Transverse colon (tissue), 4 donors: ENCODE measurements at regions not wholly inside any gene's neighbourhood (a gene's known extent, or its start where the extent isn't known, plus 50 kb on each side); places are given as distances from the start of the nearest gene placed in this dataset.
"Not testable (repeated sequence)": the region's sequence is repeated elsewhere in the genome, so short reads cannot be mapped to it uniquely, and the experiment has no call there.

Experiments used
- DNase-seq: peaks from one replicate; pipeline ENCODE4 v3.0.0-alpha.2; 2019
- H3K27ac ChIP-seq, 4 donors: fragments of 200-600 bp; sonication (generic); 2 replicates each; pipeline ENCODE4 v1.5.1; 2016 to 2018; ENCODE audit warnings: inconsistent platforms in 4 of 4
- H3K27me3 ChIP-seq: fragments of 200-600 bp; sonication (generic); 2 replicates; pipeline ENCODE4 v1.5.1; 2017; ENCODE audit warnings: inconsistent platforms
- H3K36me3 ChIP-seq, 4 donors: fragments of 200-600 bp; sonication (generic); 2 replicates each; pipeline ENCODE4 v1.5.1; 2017 to 2019; ENCODE audit warnings: inconsistent platforms in 4 of 4
- H3K4me1 ChIP-seq, 4 donors: fragments of 200-600 bp; sonication (generic); 2 replicates each; pipeline ENCODE4 v1.5.1; 2017 to 2020; ENCODE audit warnings: inconsistent platforms in 4 of 4
- H3K4me3 ChIP-seq, 4 donors: fragments of 200-600 bp; sonication (generic); 1 replicate in 1 of 4; 2 replicates in 3 of 4; pipeline versions ENCODE4 v1.5.1 to v1.6.1; 2017 to 2019; ENCODE audit warnings: inconsistent platforms in 4 of 4
- H3K9me3 ChIP-seq, 2 donors: fragments of 200-600 bp; sonication (generic); 2 replicates each; pipeline ENCODE4 v1.5.1; 2017 to 2019; ENCODE audit warnings: inconsistent platforms in 2 of 2
- CTCF ChIP-seq, 5 experiments: fragments of 200-600 bp in 3 of 5; fragments of 450-650 bp in 2 of 5; sonication (generic) in 3 of 5; IDR thresholded peaks; 1 replicate in 2 of 5; 2 replicates in 3 of 5; pipeline ENCODE4 v1.5.1; 2016 to 2017; ENCODE audit warnings: antibody characterized with exemption in 5 of 5, inconsistent platforms in 3 of 5, mild to moderate bottlenecking in 2 of 5, moderate library complexity in 1 of 5
- EP300 ChIP-seq: sonication (generic); formaldehyde crosslinking; IDR thresholded peaks from one replicate; pipeline ENCODE4 v1.6.1; 2017; ENCODE audit warnings: antibody characterized with exemption, low read depth
- POLR2A ChIP-seq: fragments of 450-650 bp; IDR thresholded peaks from one replicate; pipeline ENCODE4 v1.6.1; 2016; ENCODE audit warnings: antibody characterized with exemption, mild to moderate bottlenecking, moderate library complexity
- POLR2AphosphoS5 ChIP-seq, 3 donors: sonication (generic); formaldehyde crosslinking; IDR thresholded peaks; one replicate each; pipeline ENCODE4 v1.6.1; 2016; ENCODE audit warnings: antibody characterized with exemption in 3 of 3
- WGBS, 2 donors: methylation state at CpG; one replicate each; pipeline ENCODE4 v1.1.5; 2018; ENCODE audit warnings: low coverage in 1 of 2; 5-methylcytosine and 5-hydroxymethylcytosine counted together
- in situ Hi-C, 4 donors: fragments of 200-750 bp; cut with MboI; loops; one replicate each; pipeline versions ENCODE4 v1.15.0 to v1.15.1; 2017; ENCODE audit warnings: low sequenced_read_pairs in 3 of 4, low pct_ligation_motif_present in 1 of 4, low pct_unique_long_range_greater_than_20kb in 1 of 4
- intact Hi-C: fragments of 100-400 bp; cut with DNase I; formaldehyde crosslinking; loops from one replicate; pipeline ENCODE4 v1.15.1; 2023; ENCODE audit warnings: low total_unique reads

GRCh38 chr1:98119796-98120195 is 199.0 kb upstream of the DPYD start:
- no peak for TF ChIP-seq CTCF (IDR thresholded peaks at IDR 0.05)
- no peak for TF ChIP-seq EP300
- TF ChIP-seq POLR2A = no peak
- no peak for TF ChIP-seq POLR2AphosphoS5 (IDR thresholded peaks at IDR 0.05)
- Histone ChIP-seq H3K27me3 (no peaks in the 10 kb centered on the region), H3K27ac (no peak overlapping the region), H3K4me3 (no peak overlapping the region), H3K4me1 (no peaks in the 10 kb centered on the region), H3K36me3 (no peaks in the 10 kb centered on the region), H3K9me3 (no peaks in the 10 kb centered on the region)
- DNase-seq = no peak
- intact Hi-C loops = no loop called here
- 17 to 60% methylated on average over 1 of the region's 1 CpG for WGBS, 2 donors
- in situ Hi-C loops = no loop called here

- 60 to 76% methylated on average over 1 of the region's 1 CpG for WGBS, 2 donors
- Histone ChIP-seq H3K4me3 (no peak overlapping the region), H3K27me3 (no peaks in the 10 kb centered on the region), H3K36me3 (no peaks in the 10 kb centered on the region), H3K9me3 (no peaks in the 10 kb centered on the region), H3K27ac (no peak overlapping the region), H3K4me1 (no peaks in the 10 kb centered on the region)
- DNase-seq = no peak
- TF ChIP-seq POLR2A (no peak), EP300 (no peak), CTCF (IDR thresholded peaks at IDR 0.05) (no peak), POLR2AphosphoS5 (IDR thresholded peaks at IDR 0.05) (no peak)
- in situ Hi-C loops = no loop called here
- intact Hi-C loops = no loop called here
Measured at GRCh38 chr1:98113811-98114210, 193.0 kb upstream of the DPYD start.

- 85% methylated on average over 2 of the region's 2 CpGs for WGBS, 2 donors
- no peaks in the 10 kb centered on the region for H3K36me3 ChIP-seq
- in situ Hi-C loops (no loop called here), intact Hi-C loops (no loop called here)
- H3K27ac ChIP-seq = no peak overlapping the region
- no peaks in the 10 kb centered on the region for H3K4me1 ChIP-seq
- DNase-seq = no peak
- no peaks in the 10 kb centered on the region for H3K27me3 ChIP-seq
- peaks cover under 1 to 3% of the 10 kb centered on the region in 2 donors for H3K9me3 ChIP-seq
- no peak for TF ChIP-seq EP300
- TF ChIP-seq POLR2A = no peak
- no peak for TF ChIP-seq CTCF (IDR thresholded peaks at IDR 0.05)
- TF ChIP-seq POLR2AphosphoS5 (IDR thresholded peaks at IDR 0.05) = no peak
- H3K4me3 ChIP-seq = no peak overlapping the region
Measured at GRCh38 chr1:98112626-98113025, 191.8 kb upstream of the DPYD start.

- no peak for TF ChIP-seq POLR2A
- no peak for TF ChIP-seq CTCF (IDR thresholded peaks at IDR 0.05)
- TF ChIP-seq EP300 = no peak
- TF ChIP-seq POLR2AphosphoS5 (IDR thresholded peaks at IDR 0.05) = no peak
Measured at GRCh38 chr1:98110674-98111073, 189.8 kb upstream of the DPYD start.

GRCh38 chr1:98108378-98108777 is 187.5 kb upstream of the DPYD start:
- H3K4me1 ChIP-seq, H3K36me3 ChIP-seq, DNase-seq, in situ Hi-C loops, intact Hi-C loops, H3K4me3 ChIP-seq, H3K9me3 ChIP-seq, H3K27me3 ChIP-seq, H3K27ac ChIP-seq: not testable (repeated sequence)
- 36 to 83% methylated on average over 1 of the region's 1 CpG for WGBS, 2 donors

More at GRCh38 chr1:98110674-98111073, 189.8 kb upstream of the DPYD start:
- Histone ChIP-seq H3K27ac (no peak overlapping the region), H3K4me3 (no peak overlapping the region), H3K9me3 (peaks cover 8 to 9% of the 10 kb centered on the region in 2 donors), H3K4me1 (no peaks in the 10 kb centered on the region), H3K36me3 (no peaks in the 10 kb centered on the region), H3K27me3 (no peaks in the 10 kb centered on the region)
- in situ Hi-C loops (no loop called here), intact Hi-C loops (no loop called here)
- no peak for DNase-seq
